ENCODE measurements at regions not wholly inside any gene's neighbourhood (a gene's known extent, or its start where the extent isn't known, plus 50 kb on each side); places are given as distances from the start of the nearest gene placed in this dataset.

- Histone ChIP-seq H3K27me3 (replicated peaks in 2 of 5; ENCODE audit: control insufficient read depth in 4 of 5, insufficient read depth in 5 of 5, low read length in 4 of 5) (no peaks in the 10 kb centered on the region), H3K4me1 (ENCODE audit: control extremely low read depth in 1 of 4, control insufficient read depth in 4 of 4, insufficient read depth in 4 of 4, low read length in 3 of 4) (peaks cover 0 to 18% (median 11%) of the 10 kb centered on the region in 4 experiments), H3K9me3 (ENCODE audit: control extremely low read depth in 1 of 5, control insufficient read depth in 4 of 5, insufficient read depth in 2 of 5, low read depth in 1 of 5, low read length in 4 of 5) (peaks cover 0 to 1% (median 0%) of the 10 kb centered on the region in 5 experiments), H3K27ac (ENCODE audit: insufficient read depth in 1 of 2, low read depth in 1 of 2, low read length in 2 of 2, poor library complexity in 1 of 2, severe bottlenecking in 2 of 2) (no peak overlapping the region), H3K36me3 (ENCODE audit: control insufficient read depth in 4 of 4, insufficient read depth in 4 of 4, low read length in 3 of 4) (no peaks in the 10 kb centered on the region), H3K4me3 (ENCODE audit: control insufficient read depth in 1 of 7, extremely low read depth in 1 of 7, insufficient read depth in 4 of 7, low read depth in 2 of 7, low read length in 6 of 7) (no peak overlapping the region)
- ChIA-PET CTCF (interaction anchor here (0.8 to 1.6 kb wide), 3 partner anchors 9 to 105 kb away, joined by 3 to 4 read pairs (median 4); no protein-coding TSS in a partner anchor), POLR2A (no interaction called here)
- no peak for DNase-seq
- no CpG with 5 or more reads among the region's 1 CpG for WGBS (ENCODE audit: insufficient coverage)
Measured at GRCh38 chr1:172931340-172931739, 119.4 kb downstream of the TNFSF18 start.

DNA sequence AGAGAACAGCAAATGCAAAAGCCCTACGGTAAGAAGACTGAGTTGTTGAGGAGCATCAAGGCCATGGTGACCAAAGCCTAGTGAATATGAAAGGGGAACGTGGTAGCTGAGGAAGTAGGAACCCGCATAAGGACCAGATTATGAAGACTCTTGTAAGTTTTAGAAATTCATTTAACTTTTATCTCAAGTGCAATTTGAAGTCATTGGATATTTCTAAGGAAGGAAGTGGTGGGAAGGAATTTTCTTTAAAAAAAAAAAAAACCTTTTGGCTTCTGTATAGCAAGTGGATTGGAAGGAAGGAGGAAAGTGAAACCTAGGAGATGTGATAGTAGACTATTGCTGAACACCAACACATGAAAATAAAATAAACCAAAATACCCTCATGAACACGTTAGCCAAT, 119.0 kb downstream of the TNFSF18 start:
- Histone ChIP-seq H3K27ac (ENCODE audit: insufficient read depth in 1 of 2, low read depth in 1 of 2, low read length in 2 of 2, poor library complexity in 1 of 2, severe bottlenecking in 2 of 2) (no peak overlapping the region), H3K36me3 (ENCODE audit: control insufficient read depth in 4 of 4, insufficient read depth in 4 of 4, low read length in 3 of 4) (no peaks in the 10 kb centered on the region), H3K27me3 (replicated peaks in 2 of 5; ENCODE audit: control insufficient read depth in 4 of 5, insufficient read depth in 5 of 5, low read length in 4 of 5) (no peaks in the 10 kb centered on the region), H3K4me1 (ENCODE audit: control extremely low read depth in 1 of 4, control insufficient read depth in 4 of 4, insufficient read depth in 4 of 4, low read length in 3 of 4) (peaks cover 0 to 18% (median 11%) of the 10 kb centered on the region in 4 experiments), H3K4me3 (ENCODE audit: control insufficient read depth in 1 of 7, extremely low read depth in 1 of 7, insufficient read depth in 4 of 7, low read depth in 2 of 7, low read length in 6 of 7) (no peak overlapping the region), H3K9me3 (ENCODE audit: control extremely low read depth in 1 of 5, control insufficient read depth in 4 of 5, insufficient read depth in 2 of 5, low read depth in 1 of 5, low read length in 4 of 5) (peaks cover 0 to 1% (median 0%) of the 10 kb centered on the region in 5 experiments)
- no peak for DNase-seq
- WGBS (ENCODE audit: insufficient coverage) = 100% methylated on average over 3 of the region's 4 CpGs
- CTCF ChIA-PET = interaction anchor here (0.8 to 1.9 kb wide), 3 partner anchors 8 to 105 kb away, joined by 3 to 5 read pairs (median 4); no protein-coding TSS in a partner anchor
- POLR2A ChIA-PET = no interaction called here

- H3K4me1 ChIP-seq (ENCODE audit: control extremely low read depth in 1 of 4, control insufficient read depth in 4 of 4, insufficient read depth in 4 of 4, low read length in 3 of 4) = peaks cover 0 to 18% (median 11%) of the 10 kb centered on the region in 4 experiments
- DNase-seq = no peak
- H3K4me3 ChIP-seq (ENCODE audit: control insufficient read depth in 1 of 7, extremely low read depth in 1 of 7, insufficient read depth in 4 of 7, low read depth in 2 of 7, low read length in 6 of 7) = no peak overlapping the region
- no peaks in the 10 kb centered on the region for H3K36me3 ChIP-seq (ENCODE audit: control insufficient read depth in 4 of 4, insufficient read depth in 4 of 4, low read length in 3 of 4)
- H3K9me3 ChIP-seq (ENCODE audit: control extremely low read depth in 1 of 5, control insufficient read depth in 4 of 5, insufficient read depth in 2 of 5, low read depth in 1 of 5, low read length in 4 of 5) = peaks cover 0 to 1% (median 0%) of the 10 kb centered on the region in 5 experiments
- H3K27me3 ChIP-seq (replicated peaks in 2 of 5; ENCODE audit: control insufficient read depth in 4 of 5, insufficient read depth in 5 of 5, low read length in 4 of 5) = no peaks in the 10 kb centered on the region
- ChIA-PET CTCF (interaction anchor here (1.0 to 1.9 kb wide), 2 partner anchors 9 to 107 kb away, joined by 3 to 5 read pairs; no protein-coding TSS in a partner anchor), POLR2A (no interaction called here)
- 100% methylated on average over 1 of the region's 1 CpG for WGBS (ENCODE audit: insufficient coverage)
- H3K27ac ChIP-seq (ENCODE audit: insufficient read depth in 1 of 2, low read depth in 1 of 2, low read length in 2 of 2, poor library complexity in 1 of 2, severe bottlenecking in 2 of 2) = peak overlapping the region in 1 of 2 experiments; percentile 36
Measured at GRCh38 chr1:172932981-172933380, 117.8 kb downstream of the TNFSF18 start.

GRCh38 chr1:172934417-172934762, 116.4 kb downstream of the TNFSF18 start:
- no peaks in the 10 kb centered on the region for H3K36me3 ChIP-seq (ENCODE audit: control insufficient read depth in 4 of 4, insufficient read depth in 4 of 4, low read length in 3 of 4)
- no peak for DNase-seq
- ChIA-PET POLR2A (no interaction called here), CTCF (interaction anchor here (0.7 kb wide), 1 partner anchor 12 kb away, joined by 3 read pairs; no protein-coding TSS in a partner anchor)
- peak overlapping the region; percentile 52 to 77 for H3K27ac ChIP-seq (ENCODE audit: insufficient read depth in 1 of 2, low read depth in 1 of 2, low read length in 2 of 2, poor library complexity in 1 of 2, severe bottlenecking in 2 of 2)
- peak overlapping the region in 1 of 7 experiments; percentile 18 for H3K4me3 ChIP-seq (ENCODE audit: control insufficient read depth in 1 of 7, extremely low read depth in 1 of 7, insufficient read depth in 4 of 7, low read depth in 2 of 7, low read length in 6 of 7)
- peaks cover 0 to 21% (median 11%) of the 10 kb centered on the region in 4 experiments for H3K4me1 ChIP-seq (ENCODE audit: control extremely low read depth in 1 of 4, control insufficient read depth in 4 of 4, insufficient read depth in 4 of 4, low read length in 3 of 4)
- peaks cover 0 to 1% (median 0%) of the 10 kb centered on the region in 5 experiments for H3K9me3 ChIP-seq (ENCODE audit: control extremely low read depth in 1 of 5, control insufficient read depth in 4 of 5, insufficient read depth in 2 of 5, low read depth in 1 of 5, low read length in 4 of 5)
- no peaks in the 10 kb centered on the region for H3K27me3 ChIP-seq (replicated peaks in 2 of 5; ENCODE audit: control insufficient read depth in 4 of 5, insufficient read depth in 5 of 5, low read length in 4 of 5)
- WGBS (ENCODE audit: insufficient coverage) = 90% methylated on average over 4 of the region's 4 CpGs

DNA sequence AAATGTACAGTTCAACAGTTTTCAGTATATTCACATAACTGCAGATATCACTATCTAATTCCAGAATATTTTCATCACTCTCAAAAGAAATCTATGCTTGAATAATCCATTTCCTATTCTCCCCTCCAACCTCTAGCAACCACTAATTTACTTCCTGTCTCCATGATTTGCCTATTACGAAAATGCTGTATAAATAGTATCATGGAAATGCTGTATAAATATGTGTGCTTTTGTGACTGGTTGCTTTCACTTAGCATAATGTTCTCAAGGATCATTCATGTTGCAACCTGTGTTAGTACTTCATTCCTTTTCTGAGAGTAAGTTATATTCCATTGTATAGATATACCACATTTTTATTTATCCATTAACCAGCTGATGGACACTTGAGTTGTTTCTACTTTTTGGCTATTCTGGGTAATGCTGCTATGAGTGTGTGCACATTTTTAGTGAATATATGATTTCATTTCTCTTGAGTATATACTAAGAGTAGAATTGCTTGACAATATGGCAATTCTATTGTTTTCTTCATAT, 115.6 kb downstream of the TNFSF18 start:
- no peak for DNase-seq
- Histone ChIP-seq H3K27ac (ENCODE audit: insufficient read depth in 1 of 2, low read depth in 1 of 2, low read length in 2 of 2, poor library complexity in 1 of 2, severe bottlenecking in 2 of 2) (no peak overlapping the region), H3K27me3 (replicated peaks in 2 of 5; ENCODE audit: control insufficient read depth in 4 of 5, insufficient read depth in 5 of 5, low read length in 4 of 5) (no peaks in the 10 kb centered on the region), H3K36me3 (ENCODE audit: control insufficient read depth in 4 of 4, insufficient read depth in 4 of 4, low read length in 3 of 4) (no peaks in the 10 kb centered on the region), H3K4me1 (ENCODE audit: control extremely low read depth in 1 of 4, control insufficient read depth in 4 of 4, insufficient read depth in 4 of 4, low read length in 3 of 4) (peaks cover 0 to 24% (median 11%) of the 10 kb centered on the region in 4 experiments), H3K4me3 (ENCODE audit: control insufficient read depth in 1 of 7, extremely low read depth in 1 of 7, insufficient read depth in 4 of 7, low read depth in 2 of 7, low read length in 6 of 7) (no peak overlapping the region), H3K9me3 (ENCODE audit: control extremely low read depth in 1 of 5, control insufficient read depth in 4 of 5, insufficient read depth in 2 of 5, low read depth in 1 of 5, low read length in 4 of 5) (peaks cover 0 to 1% (median 0%) of the 10 kb centered on the region in 5 experiments)
- CTCF ChIA-PET = interaction anchor here (1.2 kb wide), 1 partner anchor 13 kb away, joined by 3 read pairs; no protein-coding TSS in a partner anchor
- WGBS (ENCODE audit: insufficient coverage) = no CpG with 5 or more reads among the region's 1 CpG
- POLR2A ChIA-PET = no interaction called here

- no peak overlapping the region for H3K27ac ChIP-seq (ENCODE audit: insufficient read depth in 1 of 2, low read depth in 1 of 2, low read length in 2 of 2, poor library complexity in 1 of 2, severe bottlenecking in 2 of 2)
- 94% methylated on average over 3 of the region's 3 CpGs for WGBS (ENCODE audit: insufficient coverage)
- no peaks in the 10 kb centered on the region for H3K36me3 ChIP-seq (ENCODE audit: control insufficient read depth in 4 of 4, insufficient read depth in 4 of 4, low read length in 3 of 4)
- H3K4me1 ChIP-seq (ENCODE audit: control extremely low read depth in 1 of 4, control insufficient read depth in 4 of 4, insufficient read depth in 4 of 4, low read length in 3 of 4) = peaks cover 0 to 24% (median 11%) of the 10 kb centered on the region in 4 experiments
- H3K4me3 ChIP-seq (ENCODE audit: control insufficient read depth in 1 of 7, extremely low read depth in 1 of 7, insufficient read depth in 4 of 7, low read depth in 2 of 7, low read length in 6 of 7) = no peak overlapping the region
- no peak for DNase-seq
- CTCF ChIA-PET = interaction anchor here (1.2 kb wide), 1 partner anchor 11 kb away, joined by 3 read pairs; no protein-coding TSS in a partner anchor
- POLR2A ChIA-PET = no interaction called here
- peaks cover 0 to 1% (median 0%) of the 10 kb centered on the region in 5 experiments for H3K9me3 ChIP-seq (ENCODE audit: control extremely low read depth in 1 of 5, control insufficient read depth in 4 of 5, insufficient read depth in 2 of 5, low read depth in 1 of 5, low read length in 4 of 5)
- no peaks in the 10 kb centered on the region for H3K27me3 ChIP-seq (replicated peaks in 2 of 5; ENCODE audit: control insufficient read depth in 4 of 5, insufficient read depth in 5 of 5, low read length in 4 of 5)
Measured at GRCh38 chr1:172936088-172936645, 114.6 kb downstream of the TNFSF18 start.

DNA sequence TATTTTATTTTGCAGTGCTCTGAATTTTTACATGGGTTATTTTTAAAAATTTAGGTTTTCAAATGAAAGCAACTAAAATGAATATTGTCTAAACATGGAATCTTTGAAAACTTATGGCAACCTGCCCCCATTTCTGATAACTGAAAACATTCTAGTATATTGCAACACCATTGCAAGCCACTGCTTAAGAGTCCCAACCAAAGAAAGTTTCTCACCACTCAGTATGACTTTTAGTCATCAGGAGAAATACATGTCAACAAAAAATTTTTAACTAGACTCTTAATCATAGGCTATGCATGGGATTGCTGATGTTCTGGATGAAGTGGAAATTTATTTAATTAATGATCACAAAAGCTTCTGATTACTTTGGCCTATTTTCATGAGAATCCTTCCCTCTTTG, 112.1 kb downstream of the TNFSF18 start:
- Histone ChIP-seq H3K27ac (ENCODE audit: insufficient read depth in 1 of 2, low read depth in 1 of 2, low read length in 2 of 2, poor library complexity in 1 of 2, severe bottlenecking in 2 of 2) (no peak overlapping the region), H3K9me3 (ENCODE audit: control extremely low read depth in 1 of 5, control insufficient read depth in 4 of 5, insufficient read depth in 2 of 5, low read depth in 1 of 5, low read length in 4 of 5) (no peaks in the 10 kb centered on the region), H3K4me3 (ENCODE audit: control insufficient read depth in 1 of 7, extremely low read depth in 1 of 7, insufficient read depth in 4 of 7, low read depth in 2 of 7, low read length in 6 of 7) (no peak overlapping the region), H3K4me1 (ENCODE audit: control extremely low read depth in 1 of 4, control insufficient read depth in 4 of 4, insufficient read depth in 4 of 4, low read length in 3 of 4) (peaks cover 0 to 18% (median 8%) of the 10 kb centered on the region in 4 experiments), H3K36me3 (ENCODE audit: control insufficient read depth in 4 of 4, insufficient read depth in 4 of 4, low read length in 3 of 4) (no peaks in the 10 kb centered on the region), H3K27me3 (replicated peaks in 2 of 5; ENCODE audit: control insufficient read depth in 4 of 5, insufficient read depth in 5 of 5, low read length in 4 of 5) (no peaks in the 10 kb centered on the region)
- ChIA-PET POLR2A (interaction anchor here (0.6 kb wide), 1 partner anchor 255 kb away, joined by 6 read pairs; no protein-coding TSS in a partner anchor), CTCF (no interaction called here)
- DNase-seq = no peak
